SK-N-MC (cell line): ENCODE measurements at regions not wholly inside any gene's neighbourhood (a gene's known extent, or its start where the extent isn't known, plus 50 kb on each side); places are given as distances from the start of the nearest gene placed in this dataset.

ENCODE experiments used
- EZH2 ChIP-seq: fragments of 200-600 bp; sonication (generic); IDR thresholded peaks from one replicate; pipeline ENCODE4 v1.6.1; 2017; ENCODE audit warnings: antibody characterized with exemption
- FOXP2 ChIP-seq: optimal IDR thresholded peaks from 2 replicates; pipeline ENCODE3; 2011; ENCODE audit warnings: mild to moderate bottlenecking, moderate library complexity; ENCODE audit not compliant: insufficient read depth; ENCODE audit errors: extremely low read length, control extremely low read depth
- POLR2AphosphoS5 ChIP-seq: IDR thresholded peaks from 2 replicates; pipeline ENCODE4 v1.6.1; 2012; ENCODE audit warnings: mild to moderate bottlenecking, low read depth, low read length, borderline replicate concordance

DNA sequence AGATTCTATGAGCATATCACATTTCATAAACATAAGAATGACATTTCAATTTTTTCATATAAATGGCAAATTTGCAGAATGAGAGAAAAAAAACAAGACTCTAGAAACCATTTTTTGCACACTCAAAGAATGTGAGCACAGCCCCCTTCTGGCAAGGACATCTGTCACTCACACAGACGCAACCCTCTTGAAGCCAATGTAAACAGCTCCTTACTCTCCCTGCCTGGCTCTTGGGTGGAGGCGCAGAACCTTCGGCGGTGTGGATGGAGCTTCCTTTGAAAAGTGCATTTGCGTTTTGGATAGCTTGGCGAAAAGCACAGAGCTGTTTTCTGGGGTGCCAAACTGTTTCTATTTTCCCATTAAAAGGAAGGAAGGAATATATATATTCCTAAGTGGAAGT is 367.6 kb upstream of the TSHZ3 start:
- TF ChIP-seq EZH2 (no peak), POLR2AphosphoS5 (no peak), FOXP2 (no peak)
